ENCODE measurements at regions not wholly inside any gene's neighbourhood (a gene's known extent, or its start where the extent isn't known, plus 50 kb on each side); places are given as distances from the start of the nearest gene placed in this dataset.

DNA sequence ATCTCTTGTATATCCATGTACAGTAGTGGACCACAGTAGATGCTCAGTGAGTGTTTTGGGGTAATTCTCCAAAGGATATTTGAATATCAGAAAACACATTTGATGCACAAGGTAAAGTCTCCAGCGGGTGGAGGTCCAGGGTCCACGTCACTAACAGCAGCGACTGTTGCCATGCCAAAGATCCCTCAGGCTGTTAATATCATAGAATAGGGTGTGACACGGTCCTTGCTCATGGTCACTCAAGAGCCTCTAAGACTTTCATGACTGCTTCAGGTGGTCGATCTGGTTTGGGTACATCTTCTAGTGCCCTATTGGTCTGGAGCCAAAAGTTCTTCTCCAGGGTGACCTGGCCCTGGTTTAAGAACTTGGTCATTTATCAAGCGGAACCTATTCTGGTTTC is 90.8 kb downstream of the OLIG3 start:
- TF ChIP-seq, protein P1, sequence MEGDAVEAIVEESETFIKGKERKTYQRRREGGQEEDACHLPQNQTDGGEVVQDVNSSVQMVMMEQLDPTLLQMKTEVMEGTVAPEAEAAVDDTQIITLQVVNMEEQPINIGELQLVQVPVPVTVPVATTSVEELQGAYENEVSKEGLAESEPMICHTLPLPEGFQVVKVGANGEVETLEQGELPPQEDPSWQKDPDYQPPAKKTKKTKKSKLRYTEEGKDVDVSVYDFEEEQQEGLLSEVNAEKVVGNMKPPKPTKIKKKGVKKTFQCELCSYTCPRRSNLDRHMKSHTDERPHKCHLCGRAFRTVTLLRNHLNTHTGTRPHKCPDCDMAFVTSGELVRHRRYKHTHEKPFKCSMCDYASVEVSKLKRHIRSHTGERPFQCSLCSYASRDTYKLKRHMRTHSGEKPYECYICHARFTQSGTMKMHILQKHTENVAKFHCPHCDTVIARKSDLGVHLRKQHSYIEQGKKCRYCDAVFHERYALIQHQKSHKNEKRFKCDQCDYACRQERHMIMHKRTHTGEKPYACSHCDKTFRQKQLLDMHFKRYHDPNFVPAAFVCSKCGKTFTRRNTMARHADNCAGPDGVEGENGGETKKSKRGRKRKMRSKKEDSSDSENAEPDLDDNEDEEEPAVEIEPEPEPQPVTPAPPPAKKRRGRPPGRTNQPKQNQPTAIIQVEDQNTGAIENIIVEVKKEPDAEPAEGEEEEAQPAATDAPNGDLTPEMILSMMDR (IDR thresholded peaks at IDR 0.05), result no peak
- TF ChIP-seq POLR2A (IDR thresholded peaks at IDR 0.05) (no peak), EP300 (IDR thresholded peaks at IDR 0.05) (no peak)

Measured in tibial nerve (tissue), 4 donors.